HG03342 (cell line): ENCODE measurements at regions not wholly inside any gene's neighbourhood (a gene's known extent, or its start where the extent isn't known, plus 50 kb on each side); places are given as distances from the start of the nearest gene placed in this dataset.
"Not testable (repeated sequence)": the region's sequence is repeated elsewhere in the genome, so short reads cannot be mapped to it uniquely, and the experiment has no call there.

ENCODE experiments used
- ATAC-seq: cut with Tn5 transposase; IDR thresholded peaks from one replicate; pipeline ENCODE4 v1.9.1; 2021; ENCODE audit warnings: mild to moderate bottlenecking, moderate library complexity; ENCODE audit not compliant: unreplicated experiment

DNA sequence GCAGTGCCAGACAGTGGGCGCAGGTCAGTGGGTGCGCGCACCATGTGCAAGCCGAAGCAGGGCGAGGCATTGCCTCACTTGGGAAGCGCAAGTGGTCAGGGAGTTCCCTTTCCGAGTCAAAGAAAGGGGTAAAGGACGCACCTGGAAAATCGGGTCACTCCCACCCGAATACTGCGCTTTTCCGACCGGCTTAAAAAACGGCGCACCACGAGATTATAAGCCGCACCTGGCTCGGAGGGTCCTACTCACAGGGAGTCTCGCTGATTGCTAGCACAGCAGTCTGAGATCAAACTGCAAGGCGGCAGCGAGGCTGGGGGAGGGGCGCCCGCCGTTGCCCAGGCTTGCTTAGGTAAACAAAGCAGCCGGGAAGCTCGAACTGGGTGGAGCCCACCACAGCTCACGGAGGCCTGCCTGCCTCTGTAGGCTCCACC, 77.9 kb downstream of the NR4A2 start:
- ATAC-seq: not testable (repeated sequence)

DNA sequence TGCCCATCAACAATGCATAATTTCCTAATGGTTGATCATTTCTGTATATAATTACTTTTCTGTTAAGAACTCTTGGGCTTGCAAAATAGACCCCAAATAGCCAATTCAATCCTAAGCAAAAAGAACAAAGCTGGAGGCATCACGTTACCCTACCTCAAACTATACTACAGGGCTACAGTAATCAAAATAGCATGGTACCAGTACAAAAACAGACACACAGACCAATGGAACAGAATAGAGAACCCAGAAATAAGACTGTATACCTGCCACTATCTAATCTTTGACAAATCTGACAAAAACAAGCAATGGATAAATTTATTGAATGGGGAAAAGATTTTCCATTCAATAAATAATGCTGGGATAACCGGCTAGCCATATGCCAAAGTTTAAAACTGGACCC, 78.8 kb downstream of the NR4A2 start:
- no peak for ATAC-seq

DNA sequence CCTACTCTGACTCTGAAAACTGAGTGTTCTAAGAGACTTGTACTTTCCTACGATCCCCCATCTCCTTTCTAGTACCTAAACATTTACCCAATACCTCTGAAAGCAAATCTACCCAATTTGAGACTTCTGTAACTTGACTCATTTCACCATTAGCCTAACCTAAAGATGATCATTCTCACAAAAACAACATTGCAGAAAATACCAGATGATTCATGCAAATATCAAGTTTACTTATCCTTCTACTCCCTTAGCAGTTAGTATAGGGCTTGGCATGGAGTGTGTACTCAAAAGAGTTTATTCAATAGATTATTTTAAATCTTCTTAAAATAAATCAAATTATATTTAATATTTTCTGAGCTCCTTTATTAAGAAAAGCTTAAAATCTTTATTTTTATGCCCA, 89.6 kb downstream of the NR4A2 start:
- ATAC-seq: no peak

- no peak for ATAC-seq
Observed at GRCh38 chr2:156237558-156237957, 95.0 kb downstream of the NR4A2 start.

GRCh38 chr2:156229724-156230362, 102.7 kb downstream of the NR4A2 start:
- no peak for ATAC-seq

- not testable (repeated sequence) for ATAC-seq
Observed at GRCh38 chr2:156223328-156223727, 109.2 kb downstream of the NR4A2 start.

DNA sequence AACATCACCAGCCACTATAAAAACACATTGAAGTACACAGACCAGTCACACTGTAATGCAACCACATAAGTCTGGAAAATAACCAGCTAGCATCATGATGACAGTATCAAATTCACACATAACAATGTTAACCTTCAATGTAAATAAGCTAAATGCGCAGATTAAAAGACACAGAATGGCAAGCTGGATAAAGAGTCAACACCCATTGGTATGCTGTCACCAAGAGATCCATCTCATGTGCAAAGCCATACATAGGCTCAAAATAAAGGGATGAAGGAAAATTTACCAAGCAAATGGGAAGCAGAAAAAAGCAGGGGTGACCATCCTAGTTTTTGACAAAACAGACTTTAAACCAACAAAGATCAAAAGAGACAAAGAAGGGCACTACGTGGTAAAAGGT, 110.8 kb downstream of the NR4A2 start:
- ATAC-seq: no peak

- no peak for ATAC-seq
Observed at GRCh38 chr2:156219491-156220100, 112.9 kb downstream of the NR4A2 start.

- ATAC-seq: no peak
Observed at GRCh38 chr2:156215656-156216055, 116.9 kb downstream of the NR4A2 start.

- ATAC-seq: no peak
Observed at GRCh38 chr2:156211318-156211717, 121.2 kb downstream of the NR4A2 start.

- ATAC-seq: no peak
Observed at GRCh38 chr2:156206355-156206754, 126.2 kb downstream of the NR4A2 start.

DNA sequence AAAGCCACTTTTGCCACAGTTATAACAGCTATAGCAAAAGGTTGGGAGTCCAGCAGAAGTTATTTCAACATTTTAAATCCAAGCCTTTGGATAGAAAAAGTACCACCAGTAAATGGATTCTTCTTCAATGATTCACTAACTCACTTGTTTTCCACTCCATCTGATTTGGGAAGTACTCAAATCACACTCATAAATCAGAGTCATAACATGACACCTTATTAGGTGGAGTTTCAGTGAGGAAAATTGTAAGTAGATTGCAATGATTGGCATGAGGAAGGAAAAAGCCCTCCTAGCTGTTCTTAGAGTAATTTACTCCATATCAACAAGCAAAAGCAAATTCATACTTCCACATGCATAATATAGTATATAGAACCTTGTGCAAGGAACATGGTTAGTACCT, 132.9 kb downstream of the NR4A2 start:
- no peak for ATAC-seq

GRCh38 chr2:156196031-156196430, 136.5 kb downstream of the NR4A2 start:
- no peak for ATAC-seq

DNA sequence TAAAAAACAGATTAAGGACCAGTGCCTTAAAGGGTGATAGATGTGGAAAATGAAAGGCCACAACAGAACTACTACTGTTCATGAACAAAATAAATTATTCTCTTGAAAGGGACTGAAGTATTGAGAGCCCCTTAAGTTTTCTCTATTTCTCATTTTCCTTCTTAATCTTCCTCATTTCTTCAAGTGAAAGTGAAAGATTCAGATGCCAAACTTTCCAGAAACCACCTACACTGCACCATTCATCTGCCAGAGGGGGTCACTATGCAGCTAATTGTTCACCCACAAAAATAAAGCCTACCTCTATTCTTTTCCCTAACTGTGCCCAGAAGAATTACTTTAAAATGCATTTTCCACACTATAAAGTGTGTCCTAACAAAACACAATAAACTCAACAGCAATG, 140.1 kb downstream of the NR4A2 start:
- peak; percentile 80 for ATAC-seq

- ATAC-seq: no peak
Observed at GRCh38 chr2:156191527-156191926, 141.0 kb downstream of the NR4A2 start.

GRCh38 chr2:156190517-156190916, 142.0 kb downstream of the NR4A2 start:
- no peak for ATAC-seq

DNA sequence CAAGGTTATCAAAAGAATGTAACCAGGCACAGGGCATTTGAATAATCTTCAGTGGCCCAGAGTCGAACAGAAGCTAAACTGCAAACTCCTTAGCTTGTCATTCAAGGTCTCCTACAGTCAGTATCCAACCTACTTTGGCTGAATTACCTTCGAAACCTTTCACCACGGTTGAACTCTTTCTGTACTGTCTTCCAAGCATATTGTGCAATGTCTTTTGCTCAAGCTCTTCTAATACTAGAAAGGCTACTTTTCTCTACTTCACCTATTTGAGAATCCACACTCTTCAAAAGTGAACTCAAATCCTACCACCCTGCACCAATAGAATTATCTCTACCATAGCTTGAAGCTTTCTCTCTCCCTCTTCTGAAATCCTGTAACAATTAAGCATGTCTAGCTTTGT, 142.9 kb downstream of the NR4A2 start:
- no peak for ATAC-seq

DNA sequence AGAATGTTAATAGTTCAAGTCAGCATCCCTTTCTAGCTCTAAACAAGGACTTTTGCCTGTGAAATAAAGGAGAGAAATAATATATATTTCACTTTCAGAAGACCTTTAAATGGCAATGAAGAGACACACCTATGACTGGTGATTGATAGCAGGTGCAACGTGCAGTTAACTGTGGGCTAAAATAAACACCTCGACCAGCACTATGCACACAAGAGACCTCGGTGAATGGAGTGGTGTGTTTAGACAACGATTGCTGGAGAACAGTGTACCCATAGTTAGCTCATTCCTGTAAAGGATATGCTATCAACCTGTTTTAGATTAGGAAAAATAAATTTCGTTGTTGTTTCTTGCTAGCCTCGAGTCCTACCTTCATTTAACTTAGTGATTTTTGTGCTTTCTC, 143.4 kb downstream of the NR4A2 start:
- no peak for ATAC-seq

DNA sequence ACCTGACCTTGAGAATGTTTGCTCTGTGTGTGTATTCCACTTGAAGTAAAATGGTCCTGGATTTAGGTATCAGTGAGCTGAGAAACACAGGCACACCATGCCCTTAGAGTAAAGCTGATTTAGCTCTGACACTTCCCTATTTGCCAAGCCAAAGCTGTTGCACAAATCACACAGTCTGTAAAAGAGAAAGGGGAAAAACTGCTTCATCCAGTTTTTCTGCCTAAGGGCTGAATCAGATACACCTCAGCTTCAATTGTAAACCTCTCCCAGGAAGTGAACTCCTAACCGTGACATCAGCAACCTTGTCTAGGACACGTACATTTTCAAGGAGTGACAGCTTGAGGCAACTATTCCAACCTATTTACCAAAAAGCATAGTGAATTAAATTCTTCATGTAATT, 150.4 kb downstream of the NR4A2 start:
- ATAC-seq: no peak

DNA sequence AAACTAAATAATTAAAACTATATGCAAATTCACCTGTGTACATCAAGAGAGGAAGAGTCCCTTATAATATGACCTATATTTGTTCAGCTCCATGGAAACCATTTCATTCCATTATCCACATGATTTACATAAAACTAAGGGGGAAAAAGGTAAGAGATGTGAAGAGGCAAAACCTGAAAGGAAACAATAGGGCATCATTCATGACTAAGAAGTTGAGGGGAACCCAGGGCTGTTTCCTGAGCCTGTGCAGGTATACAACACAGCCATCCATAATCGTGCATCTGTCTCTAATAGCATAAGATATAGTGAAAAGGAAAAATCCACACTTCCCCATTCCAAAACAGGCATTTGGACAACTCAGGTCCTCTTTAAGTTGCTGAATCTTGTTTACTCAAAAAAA, 151.3 kb downstream of the NR4A2 start:
- no peak for ATAC-seq

DNA sequence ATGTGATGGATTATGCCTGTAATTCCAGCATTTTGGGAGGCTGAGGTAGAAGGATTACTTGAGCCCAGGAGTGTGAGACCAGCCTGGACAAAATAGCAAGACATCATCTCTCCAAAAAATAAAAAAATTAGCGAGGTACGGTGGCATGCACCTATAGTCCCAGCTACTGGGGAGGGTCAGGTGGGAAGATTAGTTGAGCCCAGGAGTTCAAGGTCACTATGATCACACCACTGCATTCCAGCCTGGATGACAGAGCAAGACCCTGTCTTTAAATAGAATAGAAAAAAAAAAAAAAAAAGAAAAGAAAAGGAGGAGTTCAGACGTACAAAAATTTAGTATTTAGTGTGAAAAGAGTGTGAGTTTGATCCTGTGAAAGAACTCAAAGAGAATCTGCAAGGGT, 154.9 kb downstream of the NR4A2 start:
- ATAC-seq: no peak

DNA sequence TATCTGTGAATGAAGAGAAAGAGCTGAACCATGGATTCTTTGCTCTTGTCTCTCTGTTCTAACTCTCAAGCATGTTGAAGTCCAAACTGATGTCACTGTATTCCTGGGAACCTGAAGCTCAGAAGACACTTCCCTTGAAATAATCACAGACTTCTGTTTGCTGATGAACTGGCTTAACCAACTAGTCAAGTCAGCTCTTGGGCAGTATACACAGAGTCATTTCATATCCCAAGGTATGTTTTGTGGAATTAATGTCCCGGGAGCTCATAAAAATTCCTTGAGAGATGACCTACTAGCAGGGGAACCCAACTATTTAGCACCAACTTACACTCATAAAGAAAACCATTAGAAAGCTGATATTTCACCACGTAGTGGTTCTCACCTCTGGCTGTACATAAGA, 156.6 kb downstream of the NR4A2 start:
- no peak for ATAC-seq

DNA sequence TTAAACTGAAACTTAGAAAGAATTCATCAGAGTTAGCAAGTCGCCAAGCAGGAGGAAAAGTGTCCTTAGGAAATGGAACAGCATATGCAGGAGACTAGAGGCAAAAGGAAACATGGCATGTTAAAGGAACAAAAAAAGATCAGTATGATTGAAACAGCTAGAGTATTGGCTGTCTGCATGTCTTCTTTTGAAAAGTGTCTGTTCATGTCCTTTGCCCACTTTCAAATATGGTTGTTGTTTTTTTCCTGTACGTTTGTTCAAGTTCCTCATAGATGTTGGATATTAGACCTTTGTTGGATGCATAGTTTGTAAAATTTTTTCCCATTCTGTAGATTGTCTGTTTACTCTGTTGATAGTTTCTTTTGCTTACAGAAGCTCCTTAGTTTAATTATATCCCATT, 161.6 kb downstream of the NR4A2 start:
- no peak for ATAC-seq
